Sigmoid colon (tissue), 6 donors: ENCODE measurements at regions not wholly inside any gene's neighbourhood (a gene's known extent, or its start where the extent isn't known, plus 50 kb on each side); places are given as distances from the start of the nearest gene placed in this dataset.

ENCODE experiments used
- DNase-seq: peaks from one replicate; pipeline ENCODE4 v3.0.0-alpha.2; 2019
- H3K27ac ChIP-seq, 4 donors: fragments of 200-600 bp; sonication (generic); one replicate each; pipeline ENCODE4 v1.5.1; 2016 to 2019; ENCODE audit warnings: mild to moderate bottlenecking in 1 of 4
- H3K27me3 ChIP-seq, 3 donors: fragments of 200-600 bp; sonication (generic); one replicate each; pipeline ENCODE4 v1.5.1; 2019; ENCODE audit warnings: mild to moderate bottlenecking in 1 of 3
- H3K36me3 ChIP-seq, 4 donors: fragments of 200-600 bp; sonication (generic); one replicate each; pipeline ENCODE4 v1.5.1; 2016 to 2019
- H3K4me1 ChIP-seq, 4 donors: fragments of 200-600 bp; sonication (generic); one replicate each; pipeline ENCODE4 v1.5.1; 2017 to 2019
- H3K4me3 ChIP-seq, 4 donors: fragments of 200-600 bp; sonication (generic); one replicate each; pipeline ENCODE4 v1.5.1; 2017 to 2019; ENCODE audit warnings: mild to moderate bottlenecking in 2 of 4, moderate library complexity in 1 of 4
- H3K9me3 ChIP-seq, 4 donors: fragments of 200-600 bp in 3 of 4; sonication (generic) in 3 of 4; one replicate each; pipeline versions ENCODE4 v1.5.1 to v1.6.1; 2013 to 2019
- CTCF ChIP-seq, 4 experiments: fragments of 450-650 bp in 3 of 4; fragments of 200-600 bp in 1 of 4; IDR thresholded peaks; one replicate each; pipeline ENCODE4 v1.5.1; 2016 to 2019; ENCODE audit warnings: antibody characterized with exemption in 4 of 4, mild to moderate bottlenecking in 3 of 4, moderate library complexity in 2 of 4
- EP300 ChIP-seq, 4 donors: sonication (generic); formaldehyde crosslinking; IDR thresholded peaks; one replicate each; pipeline ENCODE4 v1.6.1; 2017; ENCODE audit warnings: antibody characterized with exemption in 4 of 4
- POLR2A ChIP-seq, 2 donors: fragments of 450-650 bp; IDR thresholded peaks; one replicate each; pipeline ENCODE4 v1.6.1; 2016; ENCODE audit warnings: antibody characterized with exemption in 2 of 2, mild to moderate bottlenecking in 2 of 2, moderate library complexity in 2 of 2
- POLR2AphosphoS5 ChIP-seq, 4 donors: sonication (generic); formaldehyde crosslinking; IDR thresholded peaks; one replicate each; pipeline ENCODE4 v1.6.1; 2017; ENCODE audit warnings: antibody characterized with exemption in 4 of 4
- WGBS, 2 donors: extraction: QIAGEN DNeasy Blood & Tissue Kit; methylation state at CpG; one replicate each; pipeline ENCODE4 v1.1.7; 2013; 5-methylcytosine and 5-hydroxymethylcytosine counted together
- intact Hi-C: fragments of 100-400 bp; cut with DNase I; formaldehyde crosslinking; loops from one replicate; pipeline ENCODE4 v1.15.1; 2023
- donor health status: healthy with polysubstance abuse.
- donor health status: healthy.

DNA sequence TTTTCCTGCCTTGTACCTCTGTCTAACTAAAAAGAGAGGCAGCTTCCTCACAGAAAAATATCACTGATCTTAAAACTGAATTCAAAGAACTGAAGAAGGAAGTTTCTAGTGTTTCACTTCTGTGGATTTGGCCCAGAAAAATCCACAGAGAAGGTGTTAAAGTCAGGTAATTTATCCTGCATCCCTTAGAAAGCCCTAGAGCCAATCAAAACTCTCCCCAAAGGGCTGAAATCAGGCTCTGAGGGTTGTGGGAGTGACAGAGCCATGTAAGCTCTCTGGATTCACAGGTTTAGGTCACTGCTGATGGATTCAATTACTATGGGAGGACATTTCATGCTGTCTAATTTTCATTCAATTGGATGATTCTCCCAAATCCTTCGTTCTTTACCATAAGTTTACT is 152.3 kb downstream of the OR2B2 start:
- Histone ChIP-seq H3K4me1 (peaks cover 0 to 6% (median 2%) of the 10 kb centered on the region in 4 donors), H3K4me3 (no peak overlapping the region), H3K9me3 (no peaks in the 10 kb centered on the region), H3K36me3 (no peaks in the 10 kb centered on the region), H3K27ac (no peak overlapping the region), H3K27me3 (peaks cover 5 to 62% (median 29%) of the 10 kb centered on the region in 3 donors)
- WGBS, 2 donors = 76 to 84% methylated on average over 1 of the region's 1 CpG
- no peak for DNase-seq
- intact Hi-C loops = loop anchor here (10.0 kb wide), 1 partner anchor 385 kb away; no protein-coding TSS in a partner anchor
- no peak for TF ChIP-seq EP300 (IDR thresholded peaks at IDR 0.05)
- TF ChIP-seq CTCF (IDR thresholded peaks at IDR 0.05) = no peak
- no peak for TF ChIP-seq POLR2A (IDR thresholded peaks at IDR 0.05)
- no peak for TF ChIP-seq POLR2AphosphoS5 (IDR thresholded peaks at IDR 0.05)

- no peaks in the 10 kb centered on the region for H3K36me3 ChIP-seq
- DNase-seq = no peak
- no peak overlapping the region for H3K27ac ChIP-seq
- no peaks in the 10 kb centered on the region for H3K9me3 ChIP-seq
- intact Hi-C loops = loop anchor here (10.0 kb wide), 1 partner anchor 384 kb away; no protein-coding TSS in a partner anchor
- TF ChIP-seq POLR2AphosphoS5 (IDR thresholded peaks at IDR 0.05) (no peak), POLR2A (IDR thresholded peaks at IDR 0.05) (no peak), CTCF (IDR thresholded peaks at IDR 0.05) (no peak), EP300 (IDR thresholded peaks at IDR 0.05) (no peak)
- H3K27me3 ChIP-seq = peaks cover 5 to 53% (median 29%) of the 10 kb centered on the region in 3 donors
- no peak overlapping the region for H3K4me3 ChIP-seq
- 89 to 91% methylated on average over 10 of the region's 10 CpGs for whole genome bisulfite sequencing, 2 donors
- peaks cover 0 to 15% (median 10%) of the 10 kb centered on the region in 4 donors for H3K4me1 ChIP-seq
Measured at GRCh38 chr6:27758491-27758890, 153.7 kb downstream of the OR2B2 start.

- Histone ChIP-seq H3K9me3 (no peaks in the 10 kb centered on the region), H3K4me3 (peak overlapping the region in 3 of 4 donors; percentile 25 to 35 (median 33)), H3K27ac (no peak overlapping the region), H3K27me3 (peaks cover 5 to 42% (median 24%) of the 10 kb centered on the region in 3 donors), H3K36me3 (no peaks in the 10 kb centered on the region), H3K4me1 (peaks cover 0 to 16% (median 11%) of the 10 kb centered on the region in 4 donors)
- 11 to 17% methylated on average over 30 of the region's 30 CpGs for WGBS, 2 donors
- TF ChIP-seq POLR2A (IDR thresholded peaks at IDR 0.05) (no peak), EP300 (IDR thresholded peaks at IDR 0.05) (no peak), CTCF (IDR thresholded peaks at IDR 0.05) (no peak), POLR2AphosphoS5 (IDR thresholded peaks at IDR 0.05) (no peak)
- intact Hi-C loops = loop anchor here (10.0 kb wide), 1 partner anchor 383 kb away; no protein-coding TSS in a partner anchor
- DNase-seq = no peak
Measured at GRCh38 chr6:27757307-27757706, 154.9 kb downstream of the OR2B2 start.

GRCh38 chr6:27755768-27756167 is 156.4 kb downstream of the OR2B2 start:
- H3K27ac ChIP-seq = no peak overlapping the region
- peaks cover 0 to 16% (median 11%) of the 10 kb centered on the region in 4 donors for H3K4me1 ChIP-seq
- intact Hi-C loops = loop anchor here (10.0 kb wide), 1 partner anchor 381 kb away; no protein-coding TSS in a partner anchor
- H3K36me3 ChIP-seq = no peaks in the 10 kb centered on the region
- H3K27me3 ChIP-seq = peaks cover 5 to 39% (median 23%) of the 10 kb centered on the region in 3 donors
- 86 to 91% methylated on average over 4 of the region's 4 CpGs for WGBS, 2 donors
- no peak for DNase-seq
- TF ChIP-seq POLR2A (IDR thresholded peaks at IDR 0.05) = no peak
- TF ChIP-seq EP300 (IDR thresholded peaks at IDR 0.05) = no peak
- no peak for TF ChIP-seq CTCF (IDR thresholded peaks at IDR 0.05)
- no peak for TF ChIP-seq POLR2AphosphoS5 (IDR thresholded peaks at IDR 0.05)
- H3K4me3 ChIP-seq = no peak overlapping the region
- no peaks in the 10 kb centered on the region for H3K9me3 ChIP-seq

GRCh38 chr6:27754408-27754782 is 157.8 kb downstream of the OR2B2 start:
- TF ChIP-seq CTCF (IDR thresholded peaks at IDR 0.05) (no peak), POLR2A (IDR thresholded peaks at IDR 0.05) (no peak), POLR2AphosphoS5 (IDR thresholded peaks at IDR 0.05) (no peak), EP300 (IDR thresholded peaks at IDR 0.05) (no peak)
- Histone ChIP-seq H3K9me3 (no peaks in the 10 kb centered on the region), H3K27ac (peak overlapping the region in 1 of 4 donors; percentile 12), H3K4me3 (peak overlapping the region in 3 of 4 donors; percentile 66 to 70 (median 66)), H3K4me1 (peaks cover 0 to 16% (median 11%) of the 10 kb centered on the region in 4 donors), H3K27me3 (peaks cover 5 to 33% (median 23%) of the 10 kb centered on the region in 3 donors), H3K36me3 (no peaks in the 10 kb centered on the region)
- no peak for DNase-seq
- WGBS, 2 donors = 27 to 28% methylated on average over 1 of the region's 1 CpG
- intact Hi-C loops = loop anchor here (10.0 kb wide), 1 partner anchor 380 kb away; no protein-coding TSS in a partner anchor
